ENCODE measurements at regions not wholly inside any gene's neighbourhood (a gene's known extent, or its start where the extent isn't known, plus 50 kb on each side); places are given as distances from the start of the nearest gene placed in this dataset.

DNA sequence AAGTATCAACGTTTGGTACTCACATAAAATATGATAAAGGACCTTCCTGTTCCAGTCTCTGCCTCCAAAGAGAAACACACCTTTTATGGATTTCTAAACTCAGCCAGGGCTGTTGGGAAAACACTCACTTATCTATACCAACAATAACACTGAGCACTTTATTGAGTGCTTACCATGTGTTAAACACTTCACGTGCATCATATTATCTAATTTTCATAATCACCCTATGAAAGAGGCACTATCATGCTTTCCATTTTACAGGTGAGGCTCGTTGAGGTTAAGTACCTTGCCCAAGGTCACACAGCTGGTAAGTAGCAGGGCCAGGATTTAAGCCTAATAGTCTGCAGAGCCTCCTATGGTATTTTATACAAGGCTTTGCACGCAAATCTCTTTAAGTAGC, 251.5 kb upstream of the SOX9 start:
- Histone ChIP-seq H3K27me3 (ENCODE audit: control insufficient read depth in 2 of 2, insufficient read depth in 2 of 2, low read length in 2 of 2) (no peaks in the 10 kb centered on the region), H3K9ac (replicated peaks; ENCODE audit: extremely low read depth, insufficient read depth, low read length) (no peak overlapping the region), H3K9me1 (replicated peaks; ENCODE audit: control insufficient read depth, extremely low read depth, insufficient read depth, low read length) (no peaks in the 10 kb centered on the region), H2AFZ (ENCODE audit: low read depth, low read length) (no peak overlapping the region), H4K20me1 (replicated peaks; ENCODE audit: control insufficient read depth, extremely low read depth, insufficient read depth, low read length) (no peaks in the 10 kb centered on the region), H3K4me2 (ENCODE audit: insufficient read depth, low read length) (no peak overlapping the region), H3K9me3 (replicated peaks; ENCODE audit: control insufficient read depth, insufficient read depth, low read length) (peaks cover 7% of the 10 kb centered on the region), H3K4me3 (replicated peaks in 1 of 3; ENCODE audit: insufficient read depth in 1 of 3, low read depth in 1 of 3, low read length in 3 of 3) (no peak overlapping the region), H3K79me2 (ENCODE audit: control insufficient read depth, insufficient read depth, low read length) (no peaks in the 10 kb centered on the region), H3K27ac (ENCODE audit: insufficient read depth, low read depth, low read length) (no peak overlapping the region), H3K4me1 (ENCODE audit: control insufficient read depth, extremely low read depth, insufficient read depth, low read length) (no peaks in the 10 kb centered on the region), H3K36me3 (ENCODE audit: control insufficient read depth in 2 of 2, extremely low read depth in 1 of 2, insufficient read depth in 2 of 2, low read length in 2 of 2) (no peaks in the 10 kb centered on the region)
- BruUV-seq (replicated peaks), result no TSS peak
- DNase-seq (ENCODE audit: low read depth, low spot score) (no peak), FAIRE-seq (no peak)
- ChIA-PET CTCF (no interaction called here), POLR2A (no interaction called here)
- dilution Hi-C loops (cut with MboI; ENCODE audit: extremely low pct_ligation_motif_present, low sequenced_read_pairs), result no loop called here
- TF ChIP-seq EZH2 (IDR thresholded peaks at IDR 0.05; ENCODE audit: borderline replicate concordance, low read depth, low read length, severe bottlenecking) (no peak), JUN (IDR thresholded peaks at IDR 0.05; ENCODE audit: borderline replicate concordance, insufficient read depth, insufficient read length, low read depth) (no peak), POLR2AphosphoS5 (IDR thresholded peaks at IDR 0.05; ENCODE audit: insufficient read depth, low read depth, low read length) (no peak), POLR2A (IDR thresholded peaks at IDR 0.05; ENCODE audit: low read depth, low read length) (no peak)
- TF ChIP-seq, protein P1, sequence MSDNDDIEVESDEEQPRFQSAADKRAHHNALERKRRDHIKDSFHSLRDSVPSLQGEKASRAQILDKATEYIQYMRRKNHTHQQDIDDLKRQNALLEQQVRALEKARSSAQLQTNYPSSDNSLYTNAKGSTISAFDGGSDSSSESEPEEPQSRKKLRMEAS (IDR thresholded peaks at IDR 0.05; ENCODE audit: insufficient read depth, insufficient read length), result no peak
- intact Hi-C loops (cut with micrococcal nuclease), result no loop called here

DNA sequence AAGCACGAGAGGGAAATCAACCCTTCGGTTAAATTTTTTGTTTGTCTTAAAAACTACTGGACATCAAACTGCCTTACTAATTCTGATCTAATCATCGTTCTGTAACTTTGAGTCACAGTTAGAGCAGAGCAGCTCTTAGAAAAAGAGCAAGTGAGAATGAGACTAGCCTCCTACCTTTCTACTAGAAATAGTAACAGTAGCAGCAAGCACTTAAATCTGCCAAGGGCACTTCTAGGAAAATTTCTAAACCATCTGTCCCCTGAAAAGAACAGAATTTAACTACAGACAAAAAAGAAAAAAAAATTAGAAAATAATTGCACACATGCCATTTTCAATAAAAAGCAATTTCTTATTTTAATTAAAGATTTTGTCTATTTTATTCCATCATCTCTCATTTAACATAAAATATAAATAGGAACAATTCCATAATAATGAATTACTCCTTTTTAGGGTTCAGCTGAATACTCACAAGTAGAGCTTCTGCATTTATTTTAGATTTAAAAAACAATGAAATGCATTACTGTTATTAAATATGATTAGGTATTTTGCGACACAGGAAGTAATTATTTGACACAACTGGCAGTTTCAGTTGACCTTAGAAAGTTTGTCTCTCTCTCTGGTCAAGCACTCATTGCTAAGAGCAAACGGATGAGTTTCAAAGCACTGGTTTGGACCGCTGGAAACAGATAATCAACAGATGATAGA, 250.8 kb upstream of the SOX9 start:
- BruUV-seq (replicated peaks), result no TSS peak
- no peak for FAIRE-seq

More for the DNA sequence above, 250.8 kb upstream of the SOX9 start:
- Histone ChIP-seq H2AFZ (ENCODE audit: low read depth, low read length) (no peak overlapping the region), H3K4me2 (ENCODE audit: insufficient read depth, low read length) (no peak overlapping the region), H3K27me3 (ENCODE audit: control insufficient read depth in 2 of 2, insufficient read depth in 2 of 2, low read length in 2 of 2) (no peaks in the 10 kb centered on the region), H3K9ac (replicated peaks; ENCODE audit: extremely low read depth, insufficient read depth, low read length) (no peak overlapping the region), H3K9me3 (replicated peaks; ENCODE audit: control insufficient read depth, insufficient read depth, low read length) (peaks cover 7% of the 10 kb centered on the region), H3K4me1 (ENCODE audit: control insufficient read depth, extremely low read depth, insufficient read depth, low read length) (no peaks in the 10 kb centered on the region), H3K79me2 (ENCODE audit: control insufficient read depth, insufficient read depth, low read length) (no peaks in the 10 kb centered on the region), H3K9me1 (replicated peaks; ENCODE audit: control insufficient read depth, extremely low read depth, insufficient read depth, low read length) (no peaks in the 10 kb centered on the region), H4K20me1 (replicated peaks; ENCODE audit: control insufficient read depth, extremely low read depth, insufficient read depth, low read length) (no peaks in the 10 kb centered on the region), H3K4me3 (replicated peaks in 1 of 3; ENCODE audit: insufficient read depth in 1 of 3, low read depth in 1 of 3, low read length in 3 of 3) (no peak overlapping the region), H3K27ac (ENCODE audit: insufficient read depth, low read depth, low read length) (no peak overlapping the region), H3K36me3 (ENCODE audit: control insufficient read depth in 2 of 2, extremely low read depth in 1 of 2, insufficient read depth in 2 of 2, low read length in 2 of 2) (no peaks in the 10 kb centered on the region)
- DNase-seq (ENCODE audit: low read depth, low spot score), result no peak
- no peak for TF ChIP-seq JUN (IDR thresholded peaks at IDR 0.05; ENCODE audit: borderline replicate concordance, insufficient read depth, insufficient read length, low read depth)
- TF ChIP-seq POLR2A (IDR thresholded peaks at IDR 0.05; ENCODE audit: low read depth, low read length), result no peak
- no peak for TF ChIP-seq POLR2AphosphoS5 (IDR thresholded peaks at IDR 0.05; ENCODE audit: insufficient read depth, low read depth, low read length)
- TF ChIP-seq MYC (IDR thresholded peaks at IDR 0.05; ENCODE audit: low read depth, low read length), result no peak
- TF ChIP-seq, protein P1 (IDR thresholded peaks at IDR 0.05; ENCODE audit: insufficient read depth, insufficient read length), result no peak
- no peak for TF ChIP-seq FOS (IDR thresholded peaks at IDR 0.05; ENCODE audit: borderline replicate concordance, insufficient read depth, low read length)
- ChIA-PET CTCF (no interaction called here), POLR2A (no interaction called here)
- dilution Hi-C loops (cut with MboI; ENCODE audit: extremely low pct_ligation_motif_present, low sequenced_read_pairs), result no loop called here
- intact Hi-C loops (cut with micrococcal nuclease), result no loop called here

Measured in endothelial cell of umbilical vein (primary cell).